HepG2 (cell line): ENCODE measurements at regions not wholly inside any gene's neighbourhood (a gene's known extent, or its start where the extent isn't known, plus 50 kb on each side); places are given as distances from the start of the nearest gene placed in this dataset.

Experiments used
- ATAC-seq: fragments of 200-7000 bp; cut with Tn5 transposase; 3 replicates; pipeline ENCODE4 v1.9.1; 2020; ENCODE audit warnings: mild to moderate bottlenecking, moderate library complexity
- BruUV-seq: library from RNA; stranded (reverse); fragments of 400-500 nt; replicated peaks from 2 replicates; lab custom pipeline; 2021; lab: Mats Ljungman, UMichigan
- CTCF ChIA-PET: fragments of 300-600 bp; formaldehyde crosslinking; extraction: SDS; loops from one replicate; lab custom pipeline; 2021; ENCODE audit warnings: low total read pairs, inconsistent platforms, low intra/inter-chr PET ratio; lab: Yijun Ruan, JAX
- POLR2A ChIA-PET: fragments of 350-600 bp; sonication (Branson Sonifier 250); formaldehyde crosslinking; loops from one replicate; lab custom pipeline; 2020; ENCODE audit warnings: antibody characterized with exemption, inconsistent platforms; lab: Yijun Ruan, JAX
- DNase-seq: peaks from one replicate; pipeline ENCODE4 v3.0.0-alpha.2; 2015; ENCODE audit warnings: low spot score
- FAIRE-seq: peaks from 3 replicates; lab custom pipeline; 2011; peaks lifted over from hg19 to GRCh38; lab: Jason Lieb, UNC
- H2AFZ ChIP-seq: one replicate; pipeline ENCODE4 v1.6.1; 2011; ENCODE audit warnings: low read length, inconsistent platforms
- H3K27ac ChIP-seq: fragments of 300-600 bp; 3 replicates; pipeline ENCODE4 v1.8.0; 2011; ENCODE audit warnings: mixed run types, mild to moderate bottlenecking, mixed read lengths, low read length, inconsistent platforms; ENCODE audit not compliant: insufficient read depth; ENCODE audit errors: extremely low read length
- H3K27me3 ChIP-seq, 2 experiments: fragments of 200-600 bp in 1 of 2; 2 replicates in 1 of 2; 3 replicates in 1 of 2; pipeline versions ENCODE4 v1.6.0 to v1.8.0; 2011; ENCODE audit warnings: low read length in 2 of 2, mild to moderate bottlenecking in 2 of 2, moderate library complexity in 2 of 2, inconsistent platforms in 1 of 2; ENCODE audit not compliant: insufficient read depth in 2 of 2, control insufficient read depth in 1 of 2
- H3K36me3 ChIP-seq, 2 experiments: fragments of 200-600 bp in 1 of 2; replicated peaks in 1 of 2; 2 replicates in 1 of 2; 3 replicates in 1 of 2; pipeline versions ENCODE4 v1.5.1 to v1.8.0; 2011; ENCODE audit warnings: low read length in 2 of 2, inconsistent platforms in 1 of 2; ENCODE audit not compliant: insufficient read depth in 2 of 2, control insufficient read depth in 1 of 2
- H3K4me1 ChIP-seq: 2 replicates; pipeline ENCODE4 v1.5.1; 2012; ENCODE audit warnings: low read length, inconsistent platforms; ENCODE audit not compliant: insufficient read depth
- H3K4me2 ChIP-seq: 2 replicates; pipeline ENCODE4 v1.6.0; 2011; ENCODE audit warnings: low read depth, low read length, inconsistent platforms
- H3K4me3 ChIP-seq, 3 experiments: fragments of 200-600 bp in 1 of 3; sonication (generic), shearing (Covaris generic) in 1 of 3; replicated peaks in 1 of 3; 2 replicates each; pipeline ENCODE4 v1.5.1; 2011 to 2016; ENCODE audit warnings: low read length in 3 of 3, inconsistent platforms in 2 of 3, low read depth in 2 of 3, mild to moderate bottlenecking in 2 of 3, control low read depth in 1 of 3, mixed read lengths in 1 of 3; ENCODE audit not compliant: insufficient read depth in 1 of 3
- H3K79me2 ChIP-seq: one replicate; pipeline ENCODE4 v1.6.1; 2011; ENCODE audit warnings: low read length, inconsistent platforms; ENCODE audit not compliant: insufficient read depth
- H3K9ac ChIP-seq: 2 replicates; pipeline ENCODE4 v1.6.0; 2011; ENCODE audit warnings: mild to moderate bottlenecking, low read depth, low read length, inconsistent platforms; ENCODE audit not compliant: insufficient read depth
- H3K9me3 ChIP-seq: 2 replicates; pipeline ENCODE4 v1.5.1; 2012; ENCODE audit warnings: mild to moderate bottlenecking, low read length
- H4K20me1 ChIP-seq: 2 replicates; pipeline ENCODE4 v1.6.0; 2011; ENCODE audit warnings: inconsistent platforms, mild to moderate bottlenecking, low read length, moderate library complexity; ENCODE audit not compliant: insufficient read depth
- BHLHE40 ChIP-seq: IDR thresholded peaks from 2 replicates; pipeline ENCODE4 v1.6.1; 2011; ENCODE audit warnings: low read length, improper control_type of control experiment
- CREB1 ChIP-seq, 2 experiments: fragments of 450-650 bp in 1 of 2; IDR thresholded peaks; 2 replicates each; pipeline ENCODE4 v1.6.1; 2016 to 2017; ENCODE audit warnings: control low read depth in 1 of 2, mild to moderate bottlenecking in 1 of 2, missing compliant biosample characterization in 1 of 2, missing genetic modification characterization in 1 of 2
- DDIT3 ChIP-seq: sonication (generic); formaldehyde crosslinking; IDR thresholded peaks from 2 replicates; pipeline ENCODE4 v1.4.0; 2020; ENCODE audit warnings: mild to moderate bottlenecking, missing genetic modification reagents
- PATZ1 ChIP-seq: sonication (generic); formaldehyde crosslinking; IDR thresholded peaks from 2 replicates; pipeline ENCODE4 v1.4.0; 2020; ENCODE audit warnings: missing genetic modification reagents
- THYN1 ChIP-seq: sonication (generic); formaldehyde crosslinking; IDR thresholded peaks from 2 replicates; pipeline ENCODE4 v1.8.1; 2023; ENCODE audit warnings: low read depth, mild to moderate bottlenecking, moderate library complexity, missing genetic modification reagents, borderline replicate concordance
- ZNF160 ChIP-seq: sonication (generic); formaldehyde crosslinking; IDR thresholded peaks from 2 replicates; pipeline ENCODE4 v1.8.0; 2022; ENCODE audit warnings: mild to moderate bottlenecking, inconsistent platforms, missing genetic modification reagents
- ZNF414 ChIP-seq: sonication (generic); formaldehyde crosslinking; IDR thresholded peaks from 2 replicates; pipeline ENCODE4 v1.5.0; 2020; ENCODE audit warnings: missing genetic modification reagents
- ZNF713 ChIP-seq: sonication (generic); formaldehyde crosslinking; IDR thresholded peaks from 2 replicates; pipeline ENCODE4 v1.4.0; 2020; ENCODE audit warnings: mild to moderate bottlenecking, missing genetic modification reagents
- ZNF749 ChIP-seq: sonication (generic); formaldehyde crosslinking; IDR thresholded peaks from 2 replicates; pipeline ENCODE4 v1.8.0; 2022; ENCODE audit warnings: mild to moderate bottlenecking, missing genetic modification reagents, moderate library complexity, borderline replicate concordance
- WGBS: methylation state at CpG from one replicate; pipeline ENCODE4 v1.1.6; 2017; ENCODE audit warnings: low lambda C conversion rate; 5-methylcytosine and 5-hydroxymethylcytosine counted together
- in situ Hi-C: cut with HindIII; loops from 2 replicates; pipeline ENCODE4 v1.10.0; 2017; ENCODE audit warnings: low pct_unique_long_range_greater_than_20kb; ENCODE audit not compliant: extremely low pct_ligation_motif_present
- intact Hi-C: fragments of 100-400 bp; cut with micrococcal nuclease; formaldehyde crosslinking; loops from one replicate; pipeline ENCODE4 v1.10.0; 2022; ENCODE audit not compliant: unreplicated experiment

- Histone ChIP-seq H3K9ac (no peak overlapping the region), H3K4me2 (no peak overlapping the region), H2AFZ (no peak overlapping the region), H3K36me3 (no peaks in the 10 kb centered on the region), H3K4me1 (no peaks in the 10 kb centered on the region), H3K4me3 (no peak overlapping the region), H3K79me2 (no peaks in the 10 kb centered on the region), H3K27me3 (0 out of 5 replicates have a peak, but pooled peaks cover 0 to 1% of the 10 kb centered on the region in 2 experiments), H3K9me3 (no peaks in the 10 kb centered on the region), H3K27ac (no peak overlapping the region), H4K20me1 (no peaks in the 10 kb centered on the region)
- FAIRE-seq (no peak), ATAC-seq (no peak), DNase-seq (no peak)
- in situ Hi-C loops = no loop called here
- POLR2A ChIA-PET = no interaction called here
- no TSS peak for BruUV-seq
- intact Hi-C loops = no loop called here
- CTCF ChIA-PET = no interaction called here
- no peak for TF ChIP-seq THYN1 (CRISPR knock-in tag)
- no peak for TF ChIP-seq ZNF713 (CRISPR knock-in tag)
- TF ChIP-seq ZNF160 (CRISPR knock-in tag) = no peak
- TF ChIP-seq BHLHE40 = no peak
- no peak for TF ChIP-seq ZNF414
- TF ChIP-seq DDIT3 (CRISPR knock-in tag) = no peak
- no peak for TF ChIP-seq PATZ1 (CRISPR knock-in tag)
- TF ChIP-seq CREB1 (IDR thresholded peaks at IDR 0.05) = 0 out of 2 replicates have a peak, but pooled peaks have one; percentile 9
- no peak for TF ChIP-seq CREB1 (CRISPR knock-in tag; IDR thresholded peaks at IDR 0.05)
- TF ChIP-seq ZNF749 (CRISPR knock-in tag) = no peak
- WGBS = 35% methylated on average over 6 of the region's 6 CpGs
Observed at GRCh38 chr2:16256601-16257321, 316.4 kb downstream of the MYCN start.
